Neural progenitor cell (in vitro differentiated cells): ENCODE measurements at regions not wholly inside any gene's neighbourhood (a gene's known extent, or its start where the extent isn't known, plus 50 kb on each side); places are given as distances from the start of the nearest gene placed in this dataset.

Experiments
- DNase-seq: peaks from one replicate; pipeline ENCODE4 v3.0.0-alpha.2; 2016; ENCODE audit warnings: low spot score
- H2AFZ ChIP-seq: fragments of 200-600 bp; sonication (generic); replicated peaks from 2 replicates; pipeline ENCODE4 v1.6.1; 2016; ENCODE audit warnings: antibody characterized with exemption
- H3F3A ChIP-seq: fragments of 200-600 bp; sonication (generic); 2 replicates; pipeline ENCODE4 v1.6.1; 2016; ENCODE audit warnings: antibody characterized with exemption, low read depth
- H3K27ac ChIP-seq: fragments of 200-600 bp; sonication (generic); 2 replicates; pipeline ENCODE4 v1.5.1; 2016; ENCODE audit warnings: mild to moderate bottlenecking
- H3K27me3 ChIP-seq: fragments of 200-600 bp; sonication (generic); 2 replicates; pipeline ENCODE4 v1.6.1; 2016; ENCODE audit warnings: mild to moderate bottlenecking, moderate library complexity
- H3K36me3 ChIP-seq: fragments of 200-600 bp; sonication (generic); 2 replicates; pipeline ENCODE4 v1.5.1; 2016
- H3K4me1 ChIP-seq: fragments of 200-600 bp; sonication (generic); 2 replicates; pipeline ENCODE4 v1.6.1; 2016; ENCODE audit warnings: mixed run types
- H3K4me2 ChIP-seq: fragments of 200-600 bp; sonication (generic); 2 replicates; pipeline ENCODE4 v1.6.1; 2016
- H3K4me3 ChIP-seq: fragments of 200-600 bp; sonication (generic); 2 replicates; pipeline ENCODE4 v1.5.1; 2016
- H3K79me2 ChIP-seq: fragments of 200-600 bp; sonication (generic); 2 replicates; pipeline ENCODE4 v1.6.1; 2016; ENCODE audit warnings: low read depth
- H3K9ac ChIP-seq: fragments of 200-600 bp; sonication (generic); 2 replicates; pipeline ENCODE4 v1.6.1; 2016
- H3K9me3 ChIP-seq: fragments of 200-600 bp; sonication (generic); 2 replicates; pipeline ENCODE4 v1.5.1; 2016; ENCODE audit warnings: low read depth
- H4K20me1 ChIP-seq: fragments of 200-600 bp; sonication (generic); 2 replicates; pipeline ENCODE4 v1.6.1; 2016; ENCODE audit warnings: low read depth
- H3K27ac Mint-ChIP-seq: 3 replicates; pipeline ENCODE4 v1.8.0; 2021; ENCODE audit warnings: mixed read lengths
- H3K27me3 Mint-ChIP-seq: 2 replicates; pipeline ENCODE4 v1.8.0; 2022; ENCODE audit warnings: low read depth, mild to moderate bottlenecking, inconsistent platforms, moderate library complexity, mixed read lengths; ENCODE audit not compliant: insufficient read depth
- H3K36me3 Mint-ChIP-seq: 3 replicates; pipeline ENCODE4 v1.8.0; 2021; ENCODE audit warnings: mixed read lengths
- H3K4me1 Mint-ChIP-seq: 3 replicates; pipeline ENCODE4 v1.8.0; 2021; ENCODE audit warnings: mixed read lengths
- H3K4me3 Mint-ChIP-seq: 3 replicates; pipeline ENCODE4 v1.8.0; 2021; ENCODE audit warnings: mild to moderate bottlenecking, moderate library complexity, mixed read lengths
- H3K9me3 Mint-ChIP-seq: 3 replicates; pipeline ENCODE4 v1.8.0; 2020; ENCODE audit warnings: mixed read lengths
- EZH2 ChIP-seq: fragments of 200-600 bp; sonication (generic); IDR thresholded peaks from 2 replicates; pipeline ENCODE4 v1.6.1; 2017; ENCODE audit warnings: antibody characterized with exemption, mild to moderate bottlenecking, moderate library complexity
- EZH2phosphoT487 ChIP-seq: fragments of 200-600 bp; sonication (generic); IDR thresholded peaks from 2 replicates; pipeline ENCODE4 v1.6.1; 2017; ENCODE audit warnings: antibody characterized with exemption
- TF ChIP-seq, protein P1 (sequence below): fragments of 200-600 bp; sonication (generic); IDR thresholded peaks from 2 replicates; pipeline ENCODE4 v1.5.1; 2017; ENCODE audit warnings: antibody characterized with exemption, mild to moderate bottlenecking

DNA sequence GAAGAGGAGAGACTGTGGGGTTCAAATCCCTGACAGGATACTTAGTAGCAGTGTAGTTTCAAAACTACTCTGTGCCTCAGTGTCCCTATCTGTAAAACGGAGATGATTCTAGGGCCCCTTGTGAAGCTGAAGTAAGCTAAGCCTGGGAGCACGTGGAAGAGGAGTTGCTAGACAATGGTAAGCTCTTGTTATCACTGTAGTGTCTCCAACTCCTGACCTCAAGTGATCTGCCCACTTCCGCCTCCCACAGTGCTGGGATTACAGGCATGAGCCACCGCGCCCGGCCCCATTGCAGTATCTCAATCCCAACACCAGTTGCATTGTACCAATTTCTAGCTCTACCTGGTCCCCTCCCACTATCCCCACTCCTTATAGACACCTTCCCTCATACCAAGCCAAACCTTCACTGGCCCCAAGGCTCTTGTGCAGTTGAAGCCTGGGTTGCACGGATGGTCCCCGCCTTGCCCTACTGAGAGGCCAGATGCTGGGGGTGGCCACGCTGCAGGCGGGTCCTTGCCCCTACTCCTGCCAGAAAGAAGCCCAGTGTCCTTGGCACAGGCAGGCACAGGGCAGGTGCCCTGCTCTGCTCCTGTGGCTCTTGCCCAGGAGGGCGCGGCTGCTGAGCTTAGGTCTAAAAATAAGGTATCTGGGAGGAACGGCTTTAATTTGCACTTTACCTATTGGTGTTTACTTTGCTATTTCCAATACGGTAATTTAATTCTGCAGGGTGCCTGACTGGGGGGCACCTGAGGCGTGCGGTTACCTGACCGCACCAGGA is 118.1 kb downstream of the VEGFA start:
- Mint-ChIP-seq H3K4me3 (peak overlapping the region; percentile 28), H3K4me1 (peaks cover 29% of the 10 kb centered on the region), H3K36me3 (no peaks in the 10 kb centered on the region), H3K9me3 (peaks cover 2% of the 10 kb centered on the region), H3K27me3 (peaks cover 15% of the 10 kb centered on the region), H3K27ac (peak overlapping the region; percentile 50)
- TF ChIP-seq, protein P1, sequence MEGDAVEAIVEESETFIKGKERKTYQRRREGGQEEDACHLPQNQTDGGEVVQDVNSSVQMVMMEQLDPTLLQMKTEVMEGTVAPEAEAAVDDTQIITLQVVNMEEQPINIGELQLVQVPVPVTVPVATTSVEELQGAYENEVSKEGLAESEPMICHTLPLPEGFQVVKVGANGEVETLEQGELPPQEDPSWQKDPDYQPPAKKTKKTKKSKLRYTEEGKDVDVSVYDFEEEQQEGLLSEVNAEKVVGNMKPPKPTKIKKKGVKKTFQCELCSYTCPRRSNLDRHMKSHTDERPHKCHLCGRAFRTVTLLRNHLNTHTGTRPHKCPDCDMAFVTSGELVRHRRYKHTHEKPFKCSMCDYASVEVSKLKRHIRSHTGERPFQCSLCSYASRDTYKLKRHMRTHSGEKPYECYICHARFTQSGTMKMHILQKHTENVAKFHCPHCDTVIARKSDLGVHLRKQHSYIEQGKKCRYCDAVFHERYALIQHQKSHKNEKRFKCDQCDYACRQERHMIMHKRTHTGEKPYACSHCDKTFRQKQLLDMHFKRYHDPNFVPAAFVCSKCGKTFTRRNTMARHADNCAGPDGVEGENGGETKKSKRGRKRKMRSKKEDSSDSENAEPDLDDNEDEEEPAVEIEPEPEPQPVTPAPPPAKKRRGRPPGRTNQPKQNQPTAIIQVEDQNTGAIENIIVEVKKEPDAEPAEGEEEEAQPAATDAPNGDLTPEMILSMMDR: no peak
- TF ChIP-seq EZH2phosphoT487: no peak
- no peak for TF ChIP-seq EZH2
- no peak overlapping the region for H3K9ac ChIP-seq
- peaks cover 17% of the 10 kb centered on the region for H3F3A ChIP-seq
- no peak overlapping the region for H2AFZ ChIP-seq
- no peaks in the 10 kb centered on the region for H4K20me1 ChIP-seq
- no peak for DNase-seq
- H3K4me1 ChIP-seq: peaks cover 18% of the 10 kb centered on the region
- no peak overlapping the region for H3K4me2 ChIP-seq
- no peak overlapping the region for H3K4me3 ChIP-seq
- no peak overlapping the region for H3K27ac ChIP-seq
- H3K36me3 ChIP-seq: no peaks in the 10 kb centered on the region
- H3K79me2 ChIP-seq: no peaks in the 10 kb centered on the region
- H3K27me3 ChIP-seq: peaks cover 18% of the 10 kb centered on the region
- no peaks in the 10 kb centered on the region for H3K9me3 ChIP-seq

DNA sequence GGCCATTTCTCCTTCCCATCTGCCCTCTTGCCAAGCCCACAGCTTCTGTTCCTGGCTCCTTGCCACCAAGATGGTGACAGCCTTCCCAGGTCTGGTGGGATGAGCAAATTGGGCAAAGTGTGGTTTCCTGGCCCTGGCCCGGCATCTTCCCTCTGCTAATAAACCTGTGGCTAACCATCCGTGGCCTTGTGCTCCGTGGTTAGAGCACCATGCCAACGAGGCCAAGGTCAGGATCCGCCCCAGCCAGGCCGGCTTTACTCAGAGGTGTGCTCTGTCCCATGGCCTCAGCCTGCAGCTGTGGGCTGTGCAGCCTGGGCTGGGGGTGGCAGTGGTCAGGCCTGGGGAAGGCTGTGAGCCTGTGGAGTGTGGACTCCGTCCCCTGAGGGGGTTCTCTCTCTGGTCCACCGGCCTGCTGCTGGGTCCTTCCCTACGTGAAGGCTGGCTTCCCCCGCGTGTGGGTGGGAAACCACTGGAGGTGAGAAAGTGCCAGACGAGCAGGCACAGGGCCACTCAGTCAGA is 117.4 kb downstream of the VEGFA start:
- peaks cover 14% of the 10 kb centered on the region for H3K27me3 Mint-ChIP-seq
- no peak overlapping the region for H3K9ac ChIP-seq
- peaks cover 15% of the 10 kb centered on the region for H3K4me1 ChIP-seq
- no peak overlapping the region for H2AFZ ChIP-seq
- DNase-seq: no peak
- no peaks in the 10 kb centered on the region for H3K36me3 Mint-ChIP-seq
- peaks cover 28% of the 10 kb centered on the region for H3K4me1 Mint-ChIP-seq
- no peak overlapping the region for H3K4me2 ChIP-seq
- no peak overlapping the region for H3K4me3 Mint-ChIP-seq
- H3K9me3 Mint-ChIP-seq: peaks cover 2% of the 10 kb centered on the region
- H3F3A ChIP-seq: peaks cover 17% of the 10 kb centered on the region
- H3K4me3 ChIP-seq: no peak overlapping the region
- TF ChIP-seq EZH2 (no peak), EZH2phosphoT487 (no peak)
- TF ChIP-seq, protein P1: no peak
- no peaks in the 10 kb centered on the region for H4K20me1 ChIP-seq
- no peaks in the 10 kb centered on the region for H3K79me2 ChIP-seq
- no peak overlapping the region for H3K27ac ChIP-seq
- H3K27me3 ChIP-seq: peaks cover 13% of the 10 kb centered on the region
- H3K36me3 ChIP-seq: no peaks in the 10 kb centered on the region
- H3K27ac Mint-ChIP-seq: no peak overlapping the region
- no peaks in the 10 kb centered on the region for H3K9me3 ChIP-seq

DNA sequence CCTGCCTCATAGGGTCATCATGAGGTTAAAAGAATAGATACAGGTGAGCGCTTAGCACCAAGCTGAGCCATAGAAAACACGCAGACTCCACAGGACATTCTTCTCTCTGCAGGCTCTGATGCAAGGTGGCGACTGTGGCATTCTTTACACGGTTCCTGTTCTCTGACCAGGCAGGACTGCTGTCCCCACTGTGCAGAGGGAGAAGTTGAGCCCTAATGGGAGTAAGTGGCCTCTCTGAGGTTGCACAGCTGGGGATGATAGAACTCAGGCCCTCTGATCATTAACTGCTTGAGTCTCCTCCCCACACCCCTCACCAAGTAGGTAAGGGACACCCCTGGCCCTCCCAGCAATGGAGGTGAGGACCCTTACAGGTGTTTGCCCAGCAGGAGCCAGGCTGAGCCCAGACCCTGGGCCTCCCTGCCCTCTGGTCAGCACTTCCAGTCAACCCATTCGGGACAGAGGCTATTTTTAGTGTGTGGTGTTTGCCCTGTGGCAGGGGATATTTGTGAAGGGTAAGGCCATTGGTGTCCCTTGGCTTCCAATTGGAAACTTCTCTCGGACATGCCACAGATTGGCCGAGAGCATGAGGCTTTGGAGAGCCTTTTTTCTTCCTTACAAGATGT is 116.8 kb downstream of the VEGFA start:
- H3K9me3 Mint-ChIP-seq: peaks cover 2% of the 10 kb centered on the region
- H3K27me3 Mint-ChIP-seq: peaks cover 11% of the 10 kb centered on the region
- Histone ChIP-seq H3F3A (peaks cover 16% of the 10 kb centered on the region), H4K20me1 (no peaks in the 10 kb centered on the region), H3K27me3 (peaks cover 8% of the 10 kb centered on the region), H3K4me3 (no peak overlapping the region), H2AFZ (no peak overlapping the region), H3K27ac (no peak overlapping the region), H3K4me2 (no peak overlapping the region), H3K9me3 (no peaks in the 10 kb centered on the region), H3K9ac (no peak overlapping the region), H3K4me1 (peaks cover 15% of the 10 kb centered on the region), H3K36me3 (no peaks in the 10 kb centered on the region), H3K79me2 (no peaks in the 10 kb centered on the region)
- TF ChIP-seq EZH2 (no peak), EZH2phosphoT487 (no peak)
- TF ChIP-seq, protein P1: no peak
- H3K4me1 Mint-ChIP-seq: peaks cover 25% of the 10 kb centered on the region
- H3K4me3 Mint-ChIP-seq: no peak overlapping the region
- H3K36me3 Mint-ChIP-seq: no peaks in the 10 kb centered on the region
- DNase-seq: no peak
- H3K27ac Mint-ChIP-seq: no peak overlapping the region
